ENCODE measurements at regions not wholly inside any gene's neighbourhood (a gene's known extent, or its start where the extent isn't known, plus 50 kb on each side); places are given as distances from the start of the nearest gene placed in this dataset.

- no peak overlapping the region for H3K27ac Mint-ChIP-seq
Observed at GRCh38 chr16:75916451-75916850, 190.2 kb upstream of the CPHXL start.

GRCh38 chr16:75918109-75918508 is 191.8 kb upstream of the CPHXL start:
- H3K36me3 Mint-ChIP-seq (ENCODE audit: low read depth), result no peaks in the 10 kb centered on the region

More at GRCh38 chr16:75916451-75916850, 190.2 kb upstream of the CPHXL start:
- Mint-ChIP-seq H3K27me3 (no peaks in the 10 kb centered on the region), H3K4me3 (no peak overlapping the region), H3K4me1 (no peaks in the 10 kb centered on the region), H3K9me3 (no peaks in the 10 kb centered on the region), H3K36me3 (ENCODE audit: low read depth) (no peaks in the 10 kb centered on the region)
- ChIA-PET CTCF (interaction anchor here (0.6 kb wide), 1 partner anchor 1843 kb away, joined by 3 read pairs; no protein-coding TSS in a partner anchor), POLR2A (interaction anchor here (0.7 kb wide), 1 partner anchor 408 kb away, joined by 3 read pairs; no protein-coding TSS in a partner anchor)
- DNase-seq, result no peak

GRCh38 chr16:75919664-75920063 is 193.4 kb upstream of the CPHXL start:
- H3K4me3 Mint-ChIP-seq, result no peak overlapping the region
- ChIA-PET POLR2A (no interaction called here), CTCF (no interaction called here)
- H3K27ac Mint-ChIP-seq, result no peak overlapping the region
- no peaks in the 10 kb centered on the region for H3K36me3 Mint-ChIP-seq (ENCODE audit: low read depth)
- no peaks in the 10 kb centered on the region for H3K4me1 Mint-ChIP-seq
- H3K9me3 Mint-ChIP-seq, result no peaks in the 10 kb centered on the region
- no peaks in the 10 kb centered on the region for H3K27me3 Mint-ChIP-seq
- DNase-seq, result no peak

More at GRCh38 chr16:75918109-75918508, 191.8 kb upstream of the CPHXL start:
- H3K27me3 Mint-ChIP-seq, result no peaks in the 10 kb centered on the region
- no peaks in the 10 kb centered on the region for H3K9me3 Mint-ChIP-seq
- no peak for DNase-seq
- POLR2A ChIA-PET, result no interaction called here
- no peak overlapping the region for H3K27ac Mint-ChIP-seq
- H3K4me3 Mint-ChIP-seq, result no peak overlapping the region
- no peaks in the 10 kb centered on the region for H3K4me1 Mint-ChIP-seq
- CTCF ChIA-PET, result no interaction called here

- H3K4me3 Mint-ChIP-seq, result no peak overlapping the region
- no peaks in the 10 kb centered on the region for H3K27me3 Mint-ChIP-seq
- H3K36me3 Mint-ChIP-seq (ENCODE audit: low read depth), result no peaks in the 10 kb centered on the region
- ChIA-PET POLR2A (no interaction called here), CTCF (no interaction called here)
- no peak for DNase-seq
- H3K4me1 Mint-ChIP-seq, result no peaks in the 10 kb centered on the region
- no peaks in the 10 kb centered on the region for H3K9me3 Mint-ChIP-seq
- H3K27ac Mint-ChIP-seq, result no peak overlapping the region
Observed at GRCh38 chr16:75921281-75921680, 195.0 kb upstream of the CPHXL start.

GRCh38 chr16:75922250-75922649 is 196.0 kb upstream of the CPHXL start:
- ChIA-PET CTCF (no interaction called here), POLR2A (no interaction called here)
- Mint-ChIP-seq H3K9me3 (no peaks in the 10 kb centered on the region), H3K4me1 (no peaks in the 10 kb centered on the region), H3K27me3 (no peaks in the 10 kb centered on the region), H3K4me3 (no peak overlapping the region), H3K27ac (no peak overlapping the region), H3K36me3 (ENCODE audit: low read depth) (no peaks in the 10 kb centered on the region)
- no peak for DNase-seq

GRCh38 chr16:75924397-75924796 is 198.1 kb upstream of the CPHXL start:
- H3K27ac Mint-ChIP-seq, result no peak overlapping the region
- no peaks in the 10 kb centered on the region for H3K9me3 Mint-ChIP-seq
- no peaks in the 10 kb centered on the region for H3K27me3 Mint-ChIP-seq
- ChIA-PET CTCF (no interaction called here), POLR2A (no interaction called here)
- DNase-seq, result no peak
- H3K4me1 Mint-ChIP-seq, result no peaks in the 10 kb centered on the region
- H3K4me3 Mint-ChIP-seq, result no peak overlapping the region
- no peaks in the 10 kb centered on the region for H3K36me3 Mint-ChIP-seq (ENCODE audit: low read depth)

GRCh38 chr16:75927810-75928209 is 201.5 kb upstream of the CPHXL start:
- POLR2A ChIA-PET, result no interaction called here
- Mint-ChIP-seq H3K4me3 (no peak overlapping the region), H3K36me3 (ENCODE audit: low read depth) (no peaks in the 10 kb centered on the region), H3K27ac (no peak overlapping the region), H3K9me3 (no peaks in the 10 kb centered on the region), H3K4me1 (no peaks in the 10 kb centered on the region), H3K27me3 (no peaks in the 10 kb centered on the region)
- CTCF ChIA-PET, result no interaction called here
- no peak for DNase-seq

GRCh38 chr16:75928295-75928694 is 202.0 kb upstream of the CPHXL start:
- DNase-seq, result no peak
- H3K27me3 Mint-ChIP-seq, result no peaks in the 10 kb centered on the region
- H3K4me1 Mint-ChIP-seq, result no peaks in the 10 kb centered on the region
- H3K27ac Mint-ChIP-seq, result no peak overlapping the region
- H3K9me3 Mint-ChIP-seq, result no peaks in the 10 kb centered on the region
- CTCF ChIA-PET, result no interaction called here
- POLR2A ChIA-PET, result no interaction called here
- no peaks in the 10 kb centered on the region for H3K36me3 Mint-ChIP-seq (ENCODE audit: low read depth)
- no peak overlapping the region for H3K4me3 Mint-ChIP-seq

- H3K36me3 Mint-ChIP-seq (ENCODE audit: low read depth), result no peaks in the 10 kb centered on the region
- no peaks in the 10 kb centered on the region for H3K4me1 Mint-ChIP-seq
- H3K9me3 Mint-ChIP-seq, result no peaks in the 10 kb centered on the region
- no peak overlapping the region for H3K27ac Mint-ChIP-seq
- ChIA-PET CTCF (no interaction called here), POLR2A (no interaction called here)
- H3K4me3 Mint-ChIP-seq, result no peak overlapping the region
- DNase-seq, result no peak
- no peaks in the 10 kb centered on the region for H3K27me3 Mint-ChIP-seq
Observed at GRCh38 chr16:75929046-75929445, 202.8 kb upstream of the CPHXL start.

- no peaks in the 10 kb centered on the region for H3K27me3 Mint-ChIP-seq
- POLR2A ChIA-PET, result no interaction called here
- no peak overlapping the region for H3K4me3 Mint-ChIP-seq
- no peaks in the 10 kb centered on the region for H3K4me1 Mint-ChIP-seq
- H3K9me3 Mint-ChIP-seq, result no peaks in the 10 kb centered on the region
- no peak overlapping the region for H3K27ac Mint-ChIP-seq
- CTCF ChIA-PET, result no interaction called here
- no peaks in the 10 kb centered on the region for H3K36me3 Mint-ChIP-seq (ENCODE audit: low read depth)
- no peak for DNase-seq
Observed at GRCh38 chr16:75931043-75931442, 204.8 kb upstream of the CPHXL start.

- Mint-ChIP-seq H3K4me1 (no peaks in the 10 kb centered on the region), H3K27me3 (no peaks in the 10 kb centered on the region), H3K9me3 (no peaks in the 10 kb centered on the region), H3K36me3 (ENCODE audit: low read depth) (no peaks in the 10 kb centered on the region), H3K27ac (no peak overlapping the region), H3K4me3 (no peak overlapping the region)
- ChIA-PET CTCF (no interaction called here), POLR2A (no interaction called here)
- no peak for DNase-seq
Observed at GRCh38 chr16:75931970-75932369, 205.7 kb upstream of the CPHXL start.

- CTCF ChIA-PET, result no interaction called here
- H3K9me3 Mint-ChIP-seq, result no peaks in the 10 kb centered on the region
- H3K36me3 Mint-ChIP-seq (ENCODE audit: low read depth), result no peaks in the 10 kb centered on the region
- H3K27me3 Mint-ChIP-seq, result no peaks in the 10 kb centered on the region
- H3K27ac Mint-ChIP-seq, result no peak overlapping the region
- no peak for DNase-seq
- no peaks in the 10 kb centered on the region for H3K4me1 Mint-ChIP-seq
- POLR2A ChIA-PET, result no interaction called here
- H3K4me3 Mint-ChIP-seq, result no peak overlapping the region
Observed at GRCh38 chr16:75938818-75939217, 212.5 kb upstream of the CPHXL start.

GRCh38 chr16:75942351-75942750 is 216.1 kb upstream of the CPHXL start:
- DNase-seq, result no peak
- no peaks in the 10 kb centered on the region for H3K27me3 Mint-ChIP-seq
- ChIA-PET CTCF (no interaction called here), POLR2A (no interaction called here)
- no peak overlapping the region for H3K27ac Mint-ChIP-seq
- H3K9me3 Mint-ChIP-seq, result no peaks in the 10 kb centered on the region
- H3K36me3 Mint-ChIP-seq (ENCODE audit: low read depth), result no peaks in the 10 kb centered on the region
- H3K4me3 Mint-ChIP-seq, result no peak overlapping the region
- no peaks in the 10 kb centered on the region for H3K4me1 Mint-ChIP-seq

- no peaks in the 10 kb centered on the region for H3K4me1 Mint-ChIP-seq
- no peaks in the 10 kb centered on the region for H3K27me3 Mint-ChIP-seq
- ChIA-PET CTCF (no interaction called here), POLR2A (no interaction called here)
- H3K36me3 Mint-ChIP-seq (ENCODE audit: low read depth), result no peaks in the 10 kb centered on the region
- DNase-seq, result no peak
- H3K9me3 Mint-ChIP-seq, result no peaks in the 10 kb centered on the region
- H3K4me3 Mint-ChIP-seq, result no peak overlapping the region
- no peak overlapping the region for H3K27ac Mint-ChIP-seq
Observed at GRCh38 chr16:75942936-75943335, 216.6 kb upstream of the CPHXL start.
